ENCODE measurements at regions not wholly inside any gene's neighbourhood (a gene's known extent, or its start where the extent isn't known, plus 50 kb on each side); places are given as distances from the start of the nearest gene placed in this dataset.
"Not testable (repeated sequence)": the region's sequence is repeated elsewhere in the genome, so short reads cannot be mapped to it uniquely, and the experiment has no call there.

DNA sequence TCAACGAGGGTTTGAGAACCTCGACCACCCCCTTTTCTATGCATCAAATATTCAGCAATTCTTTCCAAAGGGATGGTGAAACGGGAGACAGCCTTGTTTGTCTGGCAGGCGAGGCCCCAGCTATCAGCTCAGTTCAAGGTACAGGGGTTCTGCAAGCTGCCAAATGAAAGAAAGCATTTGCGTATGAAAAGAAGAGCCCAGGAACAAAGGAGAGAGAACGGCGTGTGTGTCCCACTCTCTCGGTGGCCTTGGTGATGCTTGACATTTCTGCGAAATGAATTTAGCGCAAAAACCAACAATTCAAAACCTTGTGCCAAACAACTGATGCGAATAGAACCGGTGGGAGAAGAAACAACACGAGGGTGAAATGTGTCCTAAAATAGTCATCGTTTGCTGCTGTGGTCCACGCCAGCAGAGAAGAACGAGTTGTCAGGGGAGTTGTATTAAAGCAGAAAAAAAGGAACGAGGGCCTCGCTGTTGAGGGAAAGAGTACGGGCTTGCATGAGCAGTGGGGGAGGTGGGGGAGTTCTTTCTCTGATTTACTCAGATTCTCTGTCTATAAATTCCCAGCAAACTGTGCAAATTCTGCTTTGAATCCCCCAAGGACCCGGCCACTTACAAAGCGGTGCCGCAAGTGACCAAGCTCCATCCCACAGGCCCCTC lies 97.7 kb downstream of the TMEM130 start:
- no peak for DNase-seq (ENCODE audit: low read depth, low spot score)

DNA sequence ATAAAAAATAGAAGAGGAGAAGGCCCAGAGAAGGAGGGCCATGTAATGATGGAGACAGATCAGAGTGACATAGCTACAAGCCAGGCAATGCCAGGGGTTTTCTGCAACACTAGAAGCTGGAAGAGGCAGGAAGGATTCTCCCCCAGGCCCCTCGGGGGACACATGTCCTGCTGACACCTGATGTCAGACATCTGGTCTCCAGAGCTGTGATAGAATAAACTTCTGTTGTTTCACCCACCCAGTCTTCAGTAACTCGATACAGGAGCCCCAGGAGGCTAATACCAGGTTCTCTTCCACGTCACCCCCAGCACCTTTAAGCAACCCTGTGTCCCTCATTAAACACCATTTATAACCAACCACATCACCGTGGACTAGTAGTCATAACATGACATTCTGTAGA lies 94.9 kb downstream of the TMEM130 start:
- no peak for DNase-seq (ENCODE audit: low read depth, low spot score)

DNA sequence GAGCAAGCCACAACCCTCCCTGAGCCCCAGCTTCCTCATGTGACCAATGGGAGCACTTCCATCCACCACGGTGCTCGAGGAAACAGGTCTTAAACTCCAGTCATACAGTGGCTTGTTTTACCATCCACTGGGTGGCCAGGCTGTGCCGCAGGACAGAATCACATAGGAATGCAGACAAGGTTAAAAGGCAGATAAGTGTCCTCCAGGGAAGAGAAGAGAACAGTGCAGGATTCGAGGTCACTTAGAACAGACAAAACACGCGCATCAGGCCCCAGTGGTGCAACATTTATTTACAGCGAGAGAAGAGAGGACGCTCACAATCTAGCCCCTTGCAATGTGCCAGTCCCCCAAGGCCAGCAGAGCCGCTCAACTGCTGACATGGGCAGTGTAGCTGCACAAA lies 92.8 kb downstream of the TMEM130 start:
- no peak for DNase-seq (ENCODE audit: low read depth, low spot score)

DNA sequence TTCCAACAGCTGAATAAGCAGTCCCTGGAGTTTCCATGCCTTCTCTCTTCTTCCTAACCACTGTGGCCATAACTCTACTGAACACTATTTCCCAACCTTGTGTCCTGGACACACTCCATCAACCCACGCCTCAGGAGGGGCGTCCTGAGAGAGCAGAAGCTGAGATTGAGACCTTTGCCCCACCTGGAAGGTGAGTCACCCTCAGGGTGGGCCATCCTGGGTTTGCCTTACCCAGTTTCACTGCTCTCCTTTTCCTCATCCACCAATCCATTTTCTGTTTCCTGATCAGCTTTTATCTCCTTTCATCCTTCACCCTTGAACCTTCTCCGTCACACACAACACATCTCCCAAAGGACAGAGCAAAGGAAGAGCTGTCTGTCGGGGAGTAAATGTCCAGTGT lies 91.4 kb downstream of the TMEM130 start:
- DNase-seq (ENCODE audit: low read depth, low spot score), result no peak

DNA sequence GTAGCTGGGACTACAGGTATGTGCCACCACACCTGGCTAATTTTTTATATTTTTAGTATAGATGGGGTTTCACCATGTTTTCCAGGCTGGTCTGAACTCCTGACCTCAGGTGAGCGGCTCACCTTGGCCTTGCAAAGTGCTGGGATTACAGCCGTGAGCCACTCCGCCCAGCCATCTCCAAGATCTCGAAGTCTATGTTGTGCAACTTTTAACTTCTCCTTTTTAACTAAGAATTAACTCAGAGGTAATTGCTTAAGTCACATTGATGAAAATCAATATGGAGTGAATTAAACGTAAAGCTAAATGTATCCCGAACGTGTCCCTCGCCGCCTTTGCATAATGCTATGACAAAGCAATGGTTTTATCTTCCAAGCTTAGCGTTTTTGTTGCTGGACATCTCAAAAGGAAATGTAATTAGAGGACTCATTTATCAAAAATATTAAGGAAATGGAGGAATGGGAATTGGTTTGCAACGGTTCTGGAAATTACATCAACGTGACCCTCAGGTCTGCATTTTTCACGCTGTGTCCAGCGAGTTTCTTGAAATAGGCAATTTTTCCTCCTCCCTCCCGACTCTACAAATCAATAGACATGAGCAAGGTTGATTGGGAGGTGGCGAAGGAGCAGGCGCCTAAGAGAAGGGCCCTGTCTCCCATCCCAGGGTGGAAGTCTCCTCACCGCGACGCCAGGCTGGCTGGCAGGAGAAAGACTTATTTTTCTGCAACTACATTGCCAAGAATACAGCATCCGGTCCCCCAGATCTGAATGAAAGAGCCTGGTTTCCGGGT lies 89.8 kb downstream of the TMEM130 start:
- no peak for DNase-seq (ENCODE audit: low read depth, low spot score)

DNA sequence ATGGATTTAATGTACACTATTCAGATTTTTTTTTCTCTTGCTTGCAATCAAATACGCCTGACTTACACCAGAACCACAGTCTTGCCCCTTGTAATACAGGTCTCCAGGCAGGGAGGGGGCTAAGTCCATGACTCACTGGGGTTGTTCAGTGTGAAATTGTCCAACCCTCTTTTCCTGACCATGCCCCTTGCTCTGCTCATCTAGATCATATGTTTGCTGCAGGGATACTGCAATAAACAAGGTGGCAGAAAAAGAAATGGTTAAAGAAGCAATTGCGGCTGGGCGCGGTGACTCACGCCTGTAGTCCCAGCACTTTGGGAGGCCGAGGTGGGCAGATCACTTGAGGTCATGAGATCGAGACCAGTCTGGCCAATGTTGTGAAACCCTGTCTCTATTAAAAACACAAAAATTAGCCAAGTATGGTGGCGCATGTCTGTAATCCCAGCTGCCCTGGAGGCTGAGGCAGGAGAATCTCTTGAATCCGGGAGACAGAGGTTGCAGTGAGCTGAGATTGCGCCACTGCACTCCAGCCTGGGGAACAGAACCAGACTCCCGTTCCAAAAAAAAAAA lies 85.5 kb downstream of the TMEM130 start:
- no peak for DNase-seq (ENCODE audit: low read depth, low spot score)

DNA sequence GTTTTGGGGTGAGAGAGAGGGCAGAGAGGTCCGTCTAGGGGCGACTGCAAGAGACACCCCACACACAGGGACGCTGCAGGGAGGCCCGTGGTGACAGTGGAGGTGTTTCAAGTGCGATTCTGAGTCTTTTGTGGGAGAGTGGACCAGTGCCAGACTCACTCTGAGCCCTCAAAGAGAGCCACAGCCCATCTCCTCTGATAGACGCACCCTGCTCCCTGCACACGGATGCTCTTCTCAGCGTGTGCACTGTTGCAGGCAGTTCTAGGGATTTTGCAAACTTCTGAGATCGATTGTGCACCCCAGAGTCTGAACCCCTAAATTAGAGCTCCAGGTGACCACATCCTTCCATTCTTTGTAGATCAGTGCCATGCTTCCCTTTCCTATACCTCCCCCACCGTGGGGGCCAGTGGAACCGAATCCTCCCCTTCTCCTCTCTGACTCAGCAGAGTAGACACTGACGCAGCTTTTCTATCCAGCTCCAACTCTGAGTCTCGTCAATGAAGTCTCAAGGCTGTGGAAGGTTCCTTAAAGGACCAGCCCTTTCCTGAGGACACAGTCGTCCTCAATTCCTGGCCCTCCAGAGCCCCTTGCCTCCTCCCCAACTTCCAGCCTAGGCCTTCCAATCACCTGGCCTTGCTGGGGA lies 83.8 kb downstream of the TMEM130 start:
- DNase-seq (ENCODE audit: low read depth, low spot score), result no peak

DNA sequence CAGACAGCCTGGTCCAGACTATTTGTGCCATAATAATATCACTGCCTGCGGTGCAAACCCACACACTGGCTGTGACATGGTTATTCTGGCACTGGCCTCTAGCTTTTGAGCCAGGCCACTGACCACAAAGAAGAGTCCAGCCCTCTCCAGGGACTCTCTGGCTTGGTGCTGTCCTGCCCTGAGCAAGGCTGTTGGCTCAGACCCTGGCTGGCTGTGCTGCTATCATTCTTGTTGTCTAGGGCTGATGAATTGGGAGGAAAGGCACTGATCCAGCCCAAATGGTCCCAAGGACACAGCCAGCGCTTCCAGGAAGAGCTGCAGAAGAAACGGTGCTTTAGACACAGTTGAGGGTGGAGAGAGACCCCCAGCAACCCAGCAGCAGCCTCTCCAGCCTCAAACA lies 80.8 kb downstream of the TMEM130 start:
- no peak for DNase-seq (ENCODE audit: low read depth, low spot score)

DNA sequence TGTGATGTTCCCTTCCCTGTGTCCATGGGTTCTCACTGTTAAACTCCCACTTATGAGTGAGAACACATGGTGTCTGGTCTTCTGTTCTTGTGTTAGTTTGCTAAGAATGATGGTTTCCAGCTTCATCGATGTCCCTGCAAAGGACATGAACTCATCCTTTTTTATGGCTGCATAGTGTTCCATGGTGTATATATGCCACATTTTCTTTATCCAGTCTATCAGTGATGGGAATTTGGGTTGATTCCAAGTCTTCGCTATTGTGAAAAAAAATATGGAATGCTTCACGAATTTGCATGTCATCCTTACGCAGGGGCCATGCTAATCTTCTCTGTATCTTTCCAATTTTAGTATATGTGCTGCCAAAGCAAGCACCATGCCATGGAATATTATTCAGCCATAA lies 75.4 kb downstream of the TMEM130 start:
- not testable (repeated sequence) for DNase-seq (ENCODE audit: low read depth, low spot score)

DNA sequence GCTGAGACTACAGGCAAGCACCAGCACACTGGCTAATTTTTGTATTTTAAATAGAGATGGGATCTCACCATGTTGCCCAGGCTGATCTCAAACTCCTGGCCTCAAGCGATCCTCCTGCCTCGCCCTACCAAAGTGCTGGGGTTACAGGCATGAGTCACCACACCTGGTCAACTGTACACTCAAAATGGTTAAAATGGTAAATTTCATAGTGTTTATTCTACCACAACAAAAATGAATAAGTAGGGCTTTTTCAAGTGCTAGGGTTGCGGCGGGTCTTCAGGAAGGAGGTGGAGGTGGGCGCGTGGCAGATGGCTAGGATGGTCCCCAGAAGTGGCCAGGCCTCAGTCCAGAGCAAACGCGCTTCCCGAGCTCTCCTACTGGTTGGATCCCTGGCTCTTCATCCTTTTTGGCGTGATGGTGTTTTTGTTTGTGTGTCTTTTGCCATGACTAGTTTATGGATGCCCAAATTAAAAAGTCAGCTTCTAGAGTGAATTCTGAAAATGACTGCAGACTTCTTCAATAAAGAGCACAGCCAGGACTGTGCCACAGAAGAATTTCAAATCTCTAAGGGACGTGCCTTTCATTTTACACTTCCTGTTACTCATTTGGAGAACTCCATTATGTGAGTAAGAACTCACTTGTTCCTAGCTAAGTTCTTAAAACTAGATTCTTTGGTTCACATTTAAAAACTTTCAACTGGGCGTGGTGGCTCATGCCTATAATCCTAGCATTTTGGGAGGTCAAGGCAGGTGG lies 73.9 kb downstream of the TMEM130 start:
- DNase-seq (ENCODE audit: low read depth, low spot score), result no peak

Measured in activated naive CD8-positive, alpha-beta T cell treated with anti-CD3 and anti-CD28 coated beads, Interleukin-2, amount 50 U/mL, for 16 hours (primary cell).